ENCODE measurements at regions not wholly inside any gene's neighbourhood (a gene's known extent, or its start where the extent isn't known, plus 50 kb on each side); places are given as distances from the start of the nearest gene placed in this dataset.
"Not testable (repeated sequence)": the region's sequence is repeated elsewhere in the genome, so short reads cannot be mapped to it uniquely, and the experiment has no call there.

DNA sequence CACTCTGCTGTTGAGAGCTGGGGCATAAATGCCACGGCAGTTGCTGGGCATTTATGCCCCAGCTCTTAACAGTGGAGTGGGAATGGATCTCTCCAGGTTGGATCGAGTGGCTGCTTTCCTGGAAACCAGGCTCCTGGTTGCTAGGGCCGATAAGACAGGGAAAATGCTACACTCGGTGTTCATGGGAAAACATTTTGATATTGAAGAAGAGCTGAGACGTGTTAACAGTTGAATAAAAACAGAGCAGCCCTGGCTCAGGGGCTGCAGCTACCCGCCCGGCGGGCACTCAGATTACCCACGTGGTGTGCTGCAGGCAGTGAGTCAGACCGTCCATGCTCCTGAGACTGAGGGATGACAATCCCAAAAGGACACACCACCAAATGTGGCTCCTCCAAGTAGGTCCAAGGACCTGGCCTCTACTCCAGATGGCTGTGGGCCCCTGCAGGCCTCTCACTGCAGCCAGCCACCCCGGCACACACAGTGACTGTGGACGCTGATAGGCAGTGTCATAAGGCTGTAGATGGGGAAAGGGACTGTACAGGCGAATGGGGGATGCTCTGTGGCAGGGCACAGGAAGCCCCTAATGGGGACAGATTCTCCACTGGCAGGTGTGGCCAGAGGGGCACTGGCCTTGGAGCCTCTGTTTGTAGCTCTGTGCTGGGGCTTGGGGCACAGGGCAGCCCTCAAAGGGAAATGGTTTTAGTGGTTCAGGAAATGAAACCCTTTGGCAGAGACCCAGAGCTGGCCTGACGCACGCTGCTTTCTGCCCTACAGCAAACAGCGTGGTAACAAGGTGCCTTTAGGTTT lies 237.8 kb downstream of the LY86 start:
- peak; percentile 56 for DNase-seq (ENCODE audit: extremely low spot score)
- POLR2A ChIA-PET: no interaction called here
- TF ChIP-seq, protein P1, sequence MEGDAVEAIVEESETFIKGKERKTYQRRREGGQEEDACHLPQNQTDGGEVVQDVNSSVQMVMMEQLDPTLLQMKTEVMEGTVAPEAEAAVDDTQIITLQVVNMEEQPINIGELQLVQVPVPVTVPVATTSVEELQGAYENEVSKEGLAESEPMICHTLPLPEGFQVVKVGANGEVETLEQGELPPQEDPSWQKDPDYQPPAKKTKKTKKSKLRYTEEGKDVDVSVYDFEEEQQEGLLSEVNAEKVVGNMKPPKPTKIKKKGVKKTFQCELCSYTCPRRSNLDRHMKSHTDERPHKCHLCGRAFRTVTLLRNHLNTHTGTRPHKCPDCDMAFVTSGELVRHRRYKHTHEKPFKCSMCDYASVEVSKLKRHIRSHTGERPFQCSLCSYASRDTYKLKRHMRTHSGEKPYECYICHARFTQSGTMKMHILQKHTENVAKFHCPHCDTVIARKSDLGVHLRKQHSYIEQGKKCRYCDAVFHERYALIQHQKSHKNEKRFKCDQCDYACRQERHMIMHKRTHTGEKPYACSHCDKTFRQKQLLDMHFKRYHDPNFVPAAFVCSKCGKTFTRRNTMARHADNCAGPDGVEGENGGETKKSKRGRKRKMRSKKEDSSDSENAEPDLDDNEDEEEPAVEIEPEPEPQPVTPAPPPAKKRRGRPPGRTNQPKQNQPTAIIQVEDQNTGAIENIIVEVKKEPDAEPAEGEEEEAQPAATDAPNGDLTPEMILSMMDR (IDR thresholded peaks at IDR 0.05; ENCODE audit: control extremely low read depth, extremely low read depth, low read depth, missing control alignments): no peak
- CTCF ChIA-PET: interaction anchor here (0.9 to 1.5 kb wide), 4 partner anchors 10 to 68 kb away, joined by 3 to 4 read pairs (median 4); no protein-coding TSS in a partner anchor

DNA sequence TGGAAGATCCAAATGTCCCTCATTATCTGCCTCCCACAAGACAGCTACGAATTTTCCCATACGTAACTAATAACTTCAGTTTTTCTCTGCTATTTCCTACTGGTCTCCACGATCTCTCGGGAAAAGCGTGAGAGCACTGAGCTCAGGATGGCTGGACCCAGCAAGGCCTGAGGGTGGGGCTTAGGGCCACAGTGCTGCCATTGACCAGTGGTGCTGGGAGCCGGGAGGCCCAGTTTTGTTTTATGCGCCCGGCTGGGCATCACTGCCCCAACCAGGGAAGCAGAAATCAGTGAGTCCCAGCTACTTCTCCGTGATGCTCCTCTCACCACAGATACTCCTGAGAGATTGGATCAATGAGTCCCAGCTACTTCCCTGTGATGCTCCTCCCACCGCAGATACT lies 238.4 kb downstream of the LY86 start:
- no peak for DNase-seq (ENCODE audit: extremely low spot score)
- TF ChIP-seq, protein P1 (IDR thresholded peaks at IDR 0.05; ENCODE audit: control extremely low read depth, extremely low read depth, low read depth, missing control alignments): no peak
- ChIA-PET CTCF (interaction anchor here (0.9 kb wide), 3 partner anchors 9 to 68 kb away, joined by 3 to 4 read pairs (median 3); no protein-coding TSS in a partner anchor), POLR2A (no interaction called here)

DNA sequence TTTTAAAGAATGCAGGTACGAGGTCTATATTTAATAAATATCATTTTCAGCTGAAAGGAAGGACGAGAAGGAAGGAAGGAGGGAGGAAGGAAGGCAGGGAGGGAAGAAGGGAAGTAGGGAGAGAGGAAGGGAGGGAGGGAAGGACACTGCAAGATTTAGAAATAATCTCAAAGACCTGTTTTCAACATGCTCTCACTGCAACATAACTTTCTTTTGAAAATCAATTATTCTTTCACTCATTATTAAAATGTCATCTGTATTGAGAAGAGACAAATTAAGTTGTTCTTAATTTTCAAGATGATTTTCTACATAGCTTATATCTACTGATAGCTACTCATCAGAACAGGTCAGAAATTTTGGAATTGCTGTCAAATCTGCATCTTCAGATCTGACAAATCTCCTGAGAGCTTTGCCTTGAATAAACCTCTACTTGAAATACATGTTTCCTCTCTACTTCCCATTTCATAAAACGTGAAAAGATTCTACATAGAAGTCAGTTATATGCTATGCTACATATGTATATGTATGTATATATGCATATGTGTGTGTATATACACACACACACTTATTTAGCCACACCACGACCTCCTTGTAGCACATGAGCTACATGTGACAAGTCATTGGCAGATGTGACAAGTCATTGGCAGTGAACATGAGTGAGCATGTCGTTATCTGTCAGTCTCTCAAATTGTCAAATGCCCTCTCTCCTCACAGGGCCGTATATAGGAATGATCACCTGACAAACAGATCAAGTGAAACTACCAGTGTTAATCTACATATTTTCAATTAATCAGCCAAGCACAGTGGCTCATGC lies 241.6 kb downstream of the LY86 start:
- ChIA-PET POLR2A (no interaction called here), CTCF (interaction anchor here (1.1 to 1.3 kb wide), 3 partner anchors 10 to 37 kb away, joined by 3 to 7 read pairs (median 3); no protein-coding TSS in a partner anchor)
- TF ChIP-seq, protein P1 (IDR thresholded peaks at IDR 0.05; ENCODE audit: control extremely low read depth, extremely low read depth, low read depth, missing control alignments): no peak
- no peak for DNase-seq (ENCODE audit: extremely low spot score)

DNA sequence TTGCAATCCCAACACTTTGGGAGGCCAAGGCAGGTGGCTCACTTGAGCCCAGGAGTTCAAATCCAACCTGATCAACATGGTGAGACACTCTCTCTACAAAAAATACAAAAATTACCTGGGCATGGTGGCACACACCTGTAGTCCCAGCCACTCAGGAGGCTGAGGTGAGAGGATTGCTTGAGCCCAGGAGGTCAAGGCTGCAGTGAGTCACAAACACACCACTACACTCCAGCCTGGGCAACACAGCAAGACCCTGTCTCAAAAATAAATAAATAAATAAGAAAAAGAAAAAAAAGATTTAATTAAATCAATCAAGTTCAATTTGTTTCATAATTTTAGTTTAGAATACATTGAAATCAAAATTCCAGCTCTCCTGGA lies 242.2 kb downstream of the LY86 start:
- POLR2A ChIA-PET; DNase-seq (ENCODE audit: extremely low spot score): not testable (repeated sequence)
- CTCF ChIA-PET: interaction anchor here (0.8 to 1.3 kb wide), 4 partner anchors 9 to 38 kb away, joined by 3 to 7 read pairs (median 4); no protein-coding TSS in a partner anchor

DNA sequence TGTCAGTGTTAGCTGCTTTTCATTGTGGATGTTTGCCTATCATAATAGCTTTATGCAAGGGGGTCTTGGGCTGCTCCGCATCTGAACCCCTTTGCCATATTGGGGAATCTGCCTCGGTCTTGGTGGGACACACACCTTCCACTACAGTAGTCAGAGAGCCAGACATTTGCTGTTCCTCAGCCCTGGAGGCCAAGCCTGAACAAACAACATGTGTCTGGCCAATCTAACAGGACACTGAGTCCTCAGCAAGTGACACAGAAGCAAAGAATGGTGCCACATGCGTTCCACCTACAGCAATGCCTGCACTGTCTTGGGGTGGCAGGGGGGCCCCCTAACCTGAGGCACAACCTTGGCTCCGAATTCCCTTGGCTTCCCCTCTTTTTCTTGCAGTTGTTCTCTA lies 243.9 kb downstream of the LY86 start:
- no peak for DNase-seq (ENCODE audit: extremely low spot score)
- TF ChIP-seq, protein P1 (IDR thresholded peaks at IDR 0.05; ENCODE audit: control extremely low read depth, extremely low read depth, low read depth, missing control alignments): no peak
- CTCF ChIA-PET: interaction anchor here (1.3 kb wide), 1 partner anchor 8 kb away, joined by 3 read pairs; no protein-coding TSS in a partner anchor
- POLR2A ChIA-PET: no interaction called here

DNA sequence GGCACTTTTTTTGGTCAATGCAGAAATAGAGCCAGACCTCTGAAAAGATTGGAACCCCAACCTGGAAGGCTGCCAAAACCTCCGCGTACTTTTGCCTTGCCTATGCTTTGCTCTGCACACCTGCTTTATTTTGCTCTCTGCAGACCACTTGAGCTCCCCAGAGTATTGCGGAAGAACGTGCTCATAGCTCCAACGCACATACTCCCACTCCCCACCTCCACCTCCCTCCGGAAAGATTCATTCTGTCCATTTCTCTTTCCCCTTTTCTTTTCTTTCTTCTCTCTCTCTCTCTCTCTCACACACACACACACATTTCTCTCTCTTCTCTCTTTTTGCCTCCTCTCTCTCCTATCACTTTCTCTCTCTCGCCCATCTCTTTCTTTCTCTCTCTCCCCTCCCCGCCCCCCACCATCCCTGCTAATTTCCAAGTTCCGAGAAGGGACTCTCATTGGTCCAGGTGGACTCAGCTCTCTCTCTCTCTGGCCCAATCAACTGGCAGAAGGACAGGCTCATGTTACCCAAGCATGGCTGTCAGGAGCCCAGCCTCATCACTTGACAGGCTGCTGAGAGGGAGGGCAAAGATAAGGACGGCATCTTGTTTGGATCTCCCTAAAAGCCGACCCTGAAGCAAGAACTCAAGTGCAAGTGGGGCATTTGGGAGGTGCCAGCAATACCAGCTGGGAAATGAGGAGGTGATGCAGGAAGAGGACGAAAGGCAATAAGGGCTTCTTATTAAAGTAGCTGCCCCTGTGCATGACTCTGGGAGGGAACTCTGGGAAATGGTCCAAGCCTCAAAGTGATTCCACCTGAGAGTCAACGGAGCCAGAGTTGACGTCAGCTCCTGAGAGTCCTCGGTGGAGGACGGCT lies 246.1 kb downstream of the LY86 start:
- TF ChIP-seq, protein P1 (IDR thresholded peaks at IDR 0.05; ENCODE audit: control extremely low read depth, extremely low read depth, low read depth, missing control alignments): no peak
- POLR2A ChIA-PET: no interaction called here
- CTCF ChIA-PET: no interaction called here
- no peak for DNase-seq (ENCODE audit: extremely low spot score)
